Neuronal stem cell (in vitro differentiated cells): ENCODE measurements at regions not wholly inside any gene's neighbourhood (a gene's known extent, or its start where the extent isn't known, plus 50 kb on each side); places are given as distances from the start of the nearest gene placed in this dataset.

Source experiments
- DNase-seq: peaks from one replicate; pipeline ENCODE4 v3.0.0-alpha.2; 2013; ENCODE audit warnings: low spot score
- H2AFZ ChIP-seq: one replicate; pipeline ENCODE4 v1.6.1; 2013; ENCODE audit warnings: mild to moderate bottlenecking, low read length, inconsistent platforms
- H2AK5ac ChIP-seq: 2 replicates; pipeline ENCODE4 v1.6.1; 2013; ENCODE audit warnings: low read depth, mild to moderate bottlenecking, inconsistent platforms, low read length, moderate library complexity, mixed read lengths
- H2BK120ac ChIP-seq: 2 replicates; pipeline ENCODE4 v1.6.1; 2013; ENCODE audit warnings: low read depth, mild to moderate bottlenecking, inconsistent platforms, low read length, moderate library complexity, mixed read lengths
- H2BK12ac ChIP-seq: one replicate; pipeline ENCODE4 v1.6.1; 2013; ENCODE audit warnings: low read length, inconsistent platforms
- H2BK15ac ChIP-seq: 2 replicates; pipeline ENCODE4 v1.6.1; 2013; ENCODE audit warnings: mild to moderate bottlenecking, low read length, inconsistent platforms, mixed read lengths
- H2BK5ac ChIP-seq: one replicate; pipeline ENCODE4 v1.6.1; 2013; ENCODE audit warnings: inconsistent platforms, mild to moderate bottlenecking, low read length, moderate library complexity
- H3K14ac ChIP-seq: one replicate; pipeline ENCODE4 v1.6.1; 2013; ENCODE audit warnings: low read length, inconsistent platforms
- H3K18ac ChIP-seq: 2 replicates; pipeline ENCODE4 v1.6.1; 2013; ENCODE audit warnings: low read length, inconsistent platforms
- H3K23ac ChIP-seq: 2 replicates; pipeline ENCODE4 v1.6.1; 2013; ENCODE audit warnings: low read depth, mild to moderate bottlenecking, mixed read lengths, low read length, inconsistent platforms; ENCODE audit not compliant: poor library complexity
- H3K27ac ChIP-seq: replicated peaks from 3 replicates; pipeline ENCODE4 v1.5.1; 2013; ENCODE audit warnings: low read length, inconsistent platforms
- H3K27me3 ChIP-seq, 3 experiments: 2 replicates each; pipeline ENCODE4 v1.6.1; 2013; ENCODE audit warnings: low read length in 3 of 3, mild to moderate bottlenecking in 2 of 3, inconsistent platforms in 1 of 3, low read depth in 1 of 3, mixed read lengths in 1 of 3, moderate library complexity in 1 of 3; ENCODE audit not compliant: control insufficient read depth in 3 of 3, insufficient read depth in 3 of 3
- H3K36me3 ChIP-seq, 2 donors: replicated peaks in 1 of 2; 2 replicates each; pipeline ENCODE4 v1.6.1; 2013; ENCODE audit warnings: low read length in 2 of 2; ENCODE audit not compliant: control insufficient read depth in 2 of 2, insufficient read depth in 2 of 2
- H3K4ac ChIP-seq: 2 replicates; pipeline ENCODE4 v1.6.1; 2013; ENCODE audit warnings: inconsistent platforms, mild to moderate bottlenecking, low read length, moderate library complexity
- H3K4me1 ChIP-seq, 2 donors: 1 replicate in 1 of 2; 2 replicates in 1 of 2; pipeline ENCODE4 v1.6.1; 2013; ENCODE audit warnings: low read length in 2 of 2, low read depth in 1 of 2; ENCODE audit not compliant: control insufficient read depth in 2 of 2, insufficient read depth in 1 of 2
- H3K4me2 ChIP-seq: one replicate; pipeline ENCODE4 v1.6.1; 2013; ENCODE audit warnings: mild to moderate bottlenecking, low read length, inconsistent platforms; ENCODE audit not compliant: insufficient read depth, poor library complexity, severe bottlenecking
- H3K4me3 ChIP-seq, 2 donors: 2 replicates each; pipeline ENCODE4 v1.5.1; 2013; ENCODE audit warnings: low read length in 2 of 2, mild to moderate bottlenecking in 2 of 2, inconsistent platforms in 1 of 2, moderate library complexity in 1 of 2
- H3K79me1 ChIP-seq: one replicate; pipeline ENCODE4 v1.6.1; 2013; ENCODE audit warnings: low read depth, mild to moderate bottlenecking, inconsistent platforms, low read length, moderate library complexity
- H3K9ac ChIP-seq: one replicate; pipeline ENCODE4 v1.6.1; 2013; ENCODE audit warnings: mild to moderate bottlenecking, low read depth, low read length, inconsistent platforms; ENCODE audit not compliant: poor library complexity
- H3K9me3 ChIP-seq, 2 donors: replicated peaks in 1 of 2; 2 replicates each; pipeline versions ENCODE3 to v1.6.1; 2013; ENCODE audit warnings: low read length in 2 of 2, mild to moderate bottlenecking in 2 of 2, inconsistent platforms in 1 of 2, low read depth in 1 of 2, mixed read lengths in 1 of 2, moderate library complexity in 1 of 2; ENCODE audit not compliant: control insufficient read depth in 2 of 2, insufficient read depth in 1 of 2
- H4K8ac ChIP-seq: one replicate; pipeline ENCODE4 v1.6.1; 2013; ENCODE audit warnings: low read depth, mild to moderate bottlenecking, inconsistent platforms, low read length, moderate library complexity
- H4K91ac ChIP-seq: one replicate; pipeline ENCODE4 v1.6.1; 2013; ENCODE audit warnings: low read length, low read depth, mild to moderate bottlenecking, inconsistent platforms; ENCODE audit not compliant: poor library complexity
- WGBS, 2 donors: extraction: QIAGEN DNeasy Blood & Tissue Kit; methylation state at CpG; one replicate each; pipeline ENCODE4 v1.1.7; 2013; ENCODE audit warnings: missing lambda C conversion rate in 2 of 2, mixed read lengths in 1 of 2; ENCODE audit not compliant: insufficient read length in 2 of 2, insufficient replicate concordance in 1 of 2; ENCODE audit errors: extremely low coverage in 2 of 2; 5-methylcytosine and 5-hydroxymethylcytosine counted together

GRCh38 chr11:29534836-29535235, 482.0 kb downstream of the KCNA4 start:
- Histone ChIP-seq H2AFZ (no peak overlapping the region), H2BK120ac (no peak overlapping the region), H3K14ac (no peak overlapping the region), H3K27ac (no peak overlapping the region), H3K79me1 (no peaks in the 10 kb centered on the region), H2BK5ac (no peak overlapping the region), H3K9me3 (no peaks in the 10 kb centered on the region), H3K4me2 (no peak overlapping the region), H2BK12ac (no peak overlapping the region), H4K8ac (no peak overlapping the region), H3K18ac (no peak overlapping the region), H2BK15ac (no peak overlapping the region), H3K4ac (no peak overlapping the region), H3K36me3 (no peaks in the 10 kb centered on the region), H3K4me1 (no peaks in the 10 kb centered on the region), H3K23ac (no peak overlapping the region), H3K9ac (no peak overlapping the region), H4K91ac (no peak overlapping the region), H3K4me3 (no peak overlapping the region), H3K27me3 (no peaks in the 10 kb centered on the region), H2AK5ac (no peak overlapping the region)
- no peak for DNase-seq

DNA sequence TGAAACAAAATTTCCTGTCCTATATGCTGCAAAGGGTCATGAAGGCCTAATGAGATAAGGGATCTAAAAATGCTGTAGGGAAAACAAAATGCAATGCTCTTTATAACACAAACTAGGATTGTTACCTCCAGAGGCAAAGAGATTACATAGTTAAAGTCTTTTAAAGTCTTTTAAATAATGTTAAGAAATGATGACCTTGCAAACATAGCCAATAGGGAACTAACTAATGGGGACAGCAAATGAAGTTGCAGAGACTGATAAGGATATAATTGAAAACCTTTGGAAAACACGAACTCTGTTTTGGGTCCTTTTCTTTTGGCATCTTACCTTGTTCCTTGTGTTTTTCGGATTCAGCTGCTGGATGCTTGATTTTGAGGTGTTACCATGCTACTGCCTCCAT, 485.9 kb downstream of the KCNA4 start:
- Histone ChIP-seq H2AFZ (no peak overlapping the region), H3K4me2 (no peak overlapping the region), H4K8ac (no peak overlapping the region), H3K9me3 (peaks cover 0 to 2% of the 10 kb centered on the region in 2 donors), H3K4ac (no peak overlapping the region), H3K23ac (no peak overlapping the region), H3K18ac (no peak overlapping the region), H2BK120ac (no peak overlapping the region), H3K4me3 (no peak overlapping the region), H3K36me3 (no peaks in the 10 kb centered on the region), H4K91ac (no peak overlapping the region), H3K14ac (no peak overlapping the region), H2BK5ac (no peak overlapping the region), H3K27ac (no peak overlapping the region), H2AK5ac (no peak overlapping the region), H3K4me1 (no peaks in the 10 kb centered on the region), H3K27me3 (no peaks in the 10 kb centered on the region), H2BK12ac (no peak overlapping the region), H3K79me1 (no peaks in the 10 kb centered on the region), H2BK15ac (no peak overlapping the region), H3K9ac (no peak overlapping the region)
- no peak for DNase-seq
- WGBS, 2 donors, result no CpG with 5 or more reads among the region's 2 CpGs

- no peak overlapping the region for H2BK5ac ChIP-seq
- no peaks in the 10 kb centered on the region for H3K4me1 ChIP-seq
- H3K23ac ChIP-seq, result no peak overlapping the region
- H3K18ac ChIP-seq, result no peak overlapping the region
- H3K79me1 ChIP-seq, result no peaks in the 10 kb centered on the region
- no peak overlapping the region for H2AFZ ChIP-seq
- WGBS, 2 donors, result no CpG with 5 or more reads among the region's 3 CpGs
- H3K36me3 ChIP-seq, result no peaks in the 10 kb centered on the region
- no peak overlapping the region for H3K4ac ChIP-seq
- no peak overlapping the region for H3K4me2 ChIP-seq
- H3K27me3 ChIP-seq, result no peaks in the 10 kb centered on the region
- H3K27ac ChIP-seq, result no peak overlapping the region
- peaks cover 0 to 2% of the 10 kb centered on the region in 2 donors for H3K9me3 ChIP-seq
- H4K91ac ChIP-seq, result no peak overlapping the region
- H2AK5ac ChIP-seq, result no peak overlapping the region
- no peak overlapping the region for H3K14ac ChIP-seq
- no peak overlapping the region for H4K8ac ChIP-seq
- H2BK12ac ChIP-seq, result no peak overlapping the region
- no peak overlapping the region for H2BK15ac ChIP-seq
- H3K9ac ChIP-seq, result no peak overlapping the region
- no peak overlapping the region for H2BK120ac ChIP-seq
- no peak overlapping the region for H3K4me3 ChIP-seq
- no peak for DNase-seq
Measured at GRCh38 chr11:29527391-29527936, 489.4 kb downstream of the KCNA4 start.

DNA sequence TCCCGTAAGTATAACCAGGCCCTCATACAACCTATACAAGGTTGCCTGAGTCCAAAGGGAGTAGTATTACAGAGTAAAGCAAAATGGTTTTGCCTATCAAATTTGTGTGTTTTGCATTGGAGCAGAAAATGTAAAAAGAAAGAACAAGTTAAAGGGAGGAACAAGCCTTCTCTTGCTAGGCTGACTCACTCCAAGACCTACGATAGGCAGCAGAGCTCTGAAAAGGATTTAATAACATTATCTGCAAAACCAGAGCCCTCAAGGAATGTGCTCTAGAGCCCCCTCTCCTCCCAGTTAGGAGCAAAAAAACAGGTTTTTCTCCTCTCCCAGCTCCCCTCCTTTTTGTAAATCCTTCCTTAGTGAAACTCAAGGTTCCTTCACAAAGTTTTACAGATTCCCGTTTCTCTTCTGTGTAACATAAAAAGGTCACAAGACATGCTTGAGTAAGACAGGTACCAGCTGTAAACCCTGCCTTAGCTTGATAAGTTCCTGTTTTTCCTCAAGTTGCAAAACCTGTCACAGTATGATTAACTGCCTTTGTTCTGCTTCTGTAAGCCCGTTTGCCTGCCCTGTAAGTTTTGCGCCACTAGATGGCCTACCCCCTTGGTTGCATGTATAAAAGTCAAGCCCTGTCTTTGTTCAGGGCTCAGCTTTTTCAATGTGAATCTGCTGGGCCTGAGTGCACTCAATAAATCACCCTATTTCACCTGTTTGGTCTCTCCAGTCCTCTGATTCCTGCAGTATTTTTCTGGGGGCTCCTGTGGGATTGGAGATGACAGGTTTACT, 498.2 kb downstream of the KCNA4 start:
- Histone ChIP-seq H3K4me2 (no peak overlapping the region), H4K91ac (no peak overlapping the region), H3K27ac (no peak overlapping the region), H4K8ac (no peak overlapping the region), H2BK12ac (no peak overlapping the region), H3K4me1 (no peaks in the 10 kb centered on the region), H3K9ac (no peak overlapping the region), H3K18ac (no peak overlapping the region), H2AK5ac (no peak overlapping the region), H3K14ac (no peak overlapping the region), H3K36me3 (no peaks in the 10 kb centered on the region), H3K4ac (no peak overlapping the region), H2BK120ac (no peak overlapping the region), H2BK5ac (no peak overlapping the region), H3K27me3 (no peaks in the 10 kb centered on the region), H2AFZ (no peak overlapping the region), H2BK15ac (no peak overlapping the region), H3K23ac (no peak overlapping the region), H3K4me3 (no peak overlapping the region), H3K9me3 (peaks cover 0 to 9% of the 10 kb centered on the region in 2 donors), H3K79me1 (no peaks in the 10 kb centered on the region)
- no peak for DNase-seq
- WGBS, 2 donors, result no CpG with 5 or more reads among the region's 5 CpGs
